ENCODE measurements at regions not wholly inside any gene's neighbourhood (a gene's known extent, or its start where the extent isn't known, plus 50 kb on each side); places are given as distances from the start of the nearest gene placed in this dataset.

DNA sequence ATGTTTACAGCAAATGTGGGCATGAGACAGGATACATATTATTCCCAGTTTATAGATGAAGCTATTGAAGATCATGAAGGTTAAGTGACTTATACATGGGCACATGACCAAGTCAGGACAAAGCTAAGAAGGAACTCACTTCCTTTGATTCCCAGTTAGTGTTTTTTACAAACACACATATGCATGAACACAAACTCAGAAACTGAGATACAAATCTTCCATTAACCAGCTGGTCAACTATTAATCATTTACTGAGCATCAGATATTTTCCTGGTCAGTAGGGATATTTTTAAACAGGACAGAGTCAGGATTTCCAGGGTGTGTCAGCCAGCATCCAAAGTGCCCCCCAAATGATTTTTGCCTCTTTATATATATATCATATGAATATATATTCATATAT is 222.2 kb downstream of the OGFRL1 start:
- Histone ChIP-seq H3K36me3 (ENCODE audit: control insufficient read depth, insufficient read depth, low read length) (no peaks in the 10 kb centered on the region), H3K9me3 (ENCODE audit: control insufficient read depth, low read length) (no peaks in the 10 kb centered on the region), H3K27me3 (ENCODE audit: control insufficient read depth, insufficient read depth, low read length, poor library complexity, severe bottlenecking) (no peaks in the 10 kb centered on the region), H3K9ac (ENCODE audit: extremely low read depth, low read length, poor library complexity, severe bottlenecking) (no peak overlapping the region), H3K4me1 (ENCODE audit: control insufficient read depth, insufficient read depth, low read length) (no peaks in the 10 kb centered on the region), H3K27ac (ENCODE audit: low read depth, low read length) (no peak overlapping the region), H3K4me3 (ENCODE audit: low read length) (no peak overlapping the region)
- H3K9me3 Mint-ChIP-seq, result no peaks in the 10 kb centered on the region
- H3K4me1 Mint-ChIP-seq, result peaks cover 7% of the 10 kb centered on the region
- no peak overlapping the region for H3K4me3 Mint-ChIP-seq
- no peak overlapping the region for H3K27ac Mint-ChIP-seq
- H3K36me3 Mint-ChIP-seq (ENCODE audit: low read depth), result no peaks in the 10 kb centered on the region
- TF ChIP-seq, protein P1, sequence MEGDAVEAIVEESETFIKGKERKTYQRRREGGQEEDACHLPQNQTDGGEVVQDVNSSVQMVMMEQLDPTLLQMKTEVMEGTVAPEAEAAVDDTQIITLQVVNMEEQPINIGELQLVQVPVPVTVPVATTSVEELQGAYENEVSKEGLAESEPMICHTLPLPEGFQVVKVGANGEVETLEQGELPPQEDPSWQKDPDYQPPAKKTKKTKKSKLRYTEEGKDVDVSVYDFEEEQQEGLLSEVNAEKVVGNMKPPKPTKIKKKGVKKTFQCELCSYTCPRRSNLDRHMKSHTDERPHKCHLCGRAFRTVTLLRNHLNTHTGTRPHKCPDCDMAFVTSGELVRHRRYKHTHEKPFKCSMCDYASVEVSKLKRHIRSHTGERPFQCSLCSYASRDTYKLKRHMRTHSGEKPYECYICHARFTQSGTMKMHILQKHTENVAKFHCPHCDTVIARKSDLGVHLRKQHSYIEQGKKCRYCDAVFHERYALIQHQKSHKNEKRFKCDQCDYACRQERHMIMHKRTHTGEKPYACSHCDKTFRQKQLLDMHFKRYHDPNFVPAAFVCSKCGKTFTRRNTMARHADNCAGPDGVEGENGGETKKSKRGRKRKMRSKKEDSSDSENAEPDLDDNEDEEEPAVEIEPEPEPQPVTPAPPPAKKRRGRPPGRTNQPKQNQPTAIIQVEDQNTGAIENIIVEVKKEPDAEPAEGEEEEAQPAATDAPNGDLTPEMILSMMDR (conservative IDR thresholded peaks at IDR 0.05), result no peak
- DNase-seq, result no peak
- no peaks in the 10 kb centered on the region for H3K27me3 Mint-ChIP-seq (ENCODE audit: insufficient read depth)

DNA sequence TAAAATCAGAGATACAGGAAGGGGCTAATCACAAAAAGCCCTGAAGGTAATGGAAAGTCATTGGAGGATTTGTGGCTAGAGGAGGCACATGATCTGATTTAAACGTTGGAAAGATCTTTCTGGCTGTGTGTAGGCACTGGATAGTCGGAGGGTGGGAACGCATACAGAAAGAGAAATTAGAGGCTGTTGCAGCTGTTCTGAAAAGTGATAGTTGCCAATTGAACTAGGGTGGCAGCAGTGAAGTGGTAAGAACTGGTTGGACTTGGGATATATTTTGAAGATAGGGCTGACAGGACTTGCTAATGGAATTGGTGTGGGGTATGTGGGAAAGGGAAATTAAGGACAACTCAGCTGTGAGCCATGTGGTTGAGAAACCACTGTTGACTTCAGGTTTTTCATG is 223.6 kb downstream of the OGFRL1 start:
- no peak overlapping the region for H3K27ac Mint-ChIP-seq

DNA sequence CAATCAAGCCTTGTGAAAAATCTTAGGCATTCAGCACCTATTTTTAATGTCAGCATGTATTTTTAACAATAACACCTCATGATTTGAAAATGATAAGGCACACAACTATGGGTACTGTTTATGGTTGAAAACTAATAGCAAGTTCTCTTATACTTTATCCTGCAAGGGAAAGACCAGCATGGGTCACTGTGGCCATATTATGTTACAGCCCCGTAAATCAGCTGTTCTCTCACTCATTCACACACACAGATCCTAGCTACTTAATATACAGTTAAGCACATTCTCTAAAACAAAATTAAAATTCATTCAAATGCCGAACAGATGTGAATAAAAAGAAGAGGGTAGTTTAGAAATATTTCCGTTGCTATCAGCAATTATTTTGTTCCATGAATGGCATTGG is 224.4 kb downstream of the OGFRL1 start:
- 94% methylated on average over 3 of the region's 3 CpGs; no CpG with 5 or more reads in 1 of the 2 experiments for WGBS, 2 experiments (ENCODE audit: insufficient coverage in 1 of 2, insufficient read length in 1 of 2)
- Mint-ChIP-seq H3K27ac (no peak overlapping the region), H3K4me1 (peaks cover 7% of the 10 kb centered on the region), H3K27me3 (ENCODE audit: insufficient read depth) (no peaks in the 10 kb centered on the region), H3K9me3 (no peaks in the 10 kb centered on the region), H3K4me3 (no peak overlapping the region), H3K36me3 (ENCODE audit: low read depth) (no peaks in the 10 kb centered on the region)
- Histone ChIP-seq H3K36me3 (ENCODE audit: control insufficient read depth, insufficient read depth, low read length) (no peaks in the 10 kb centered on the region), H3K4me1 (ENCODE audit: control insufficient read depth, insufficient read depth, low read length) (no peaks in the 10 kb centered on the region), H3K27me3 (ENCODE audit: control insufficient read depth, insufficient read depth, low read length, poor library complexity, severe bottlenecking) (no peaks in the 10 kb centered on the region), H3K4me3 (ENCODE audit: low read length) (no peak overlapping the region), H3K9ac (ENCODE audit: extremely low read depth, low read length, poor library complexity, severe bottlenecking) (no peak overlapping the region), H3K9me3 (ENCODE audit: control insufficient read depth, low read length) (no peaks in the 10 kb centered on the region), H3K27ac (ENCODE audit: low read depth, low read length) (no peak overlapping the region)
- TF ChIP-seq, protein P1 (conservative IDR thresholded peaks at IDR 0.05), result no peak
- DNase-seq, result no peak

More for the DNA sequence above, 223.6 kb downstream of the OGFRL1 start:
- Histone ChIP-seq H3K36me3 (ENCODE audit: control insufficient read depth, insufficient read depth, low read length) (no peaks in the 10 kb centered on the region), H3K27me3 (ENCODE audit: control insufficient read depth, insufficient read depth, low read length, poor library complexity, severe bottlenecking) (no peaks in the 10 kb centered on the region), H3K27ac (ENCODE audit: low read depth, low read length) (no peak overlapping the region), H3K4me3 (ENCODE audit: low read length) (no peak overlapping the region), H3K4me1 (ENCODE audit: control insufficient read depth, insufficient read depth, low read length) (no peaks in the 10 kb centered on the region), H3K9me3 (ENCODE audit: control insufficient read depth, low read length) (no peaks in the 10 kb centered on the region), H3K9ac (ENCODE audit: extremely low read depth, low read length, poor library complexity, severe bottlenecking) (no peak overlapping the region)
- H3K36me3 Mint-ChIP-seq (ENCODE audit: low read depth), result no peaks in the 10 kb centered on the region
- no peak for DNase-seq
- TF ChIP-seq, protein P1 (conservative IDR thresholded peaks at IDR 0.05), result no peak
- peaks cover 7% of the 10 kb centered on the region for H3K4me1 Mint-ChIP-seq
- H3K27me3 Mint-ChIP-seq (ENCODE audit: insufficient read depth), result no peaks in the 10 kb centered on the region
- H3K9me3 Mint-ChIP-seq, result no peaks in the 10 kb centered on the region
- 87 to 89% methylated on average over 3 of the region's 3 CpGs for WGBS, 2 experiments (ENCODE audit: insufficient coverage in 1 of 2, insufficient read length in 1 of 2)
- H3K4me3 Mint-ChIP-seq, result no peak overlapping the region
